ENCODE measurements at regions not wholly inside any gene's neighbourhood (a gene's known extent, or its start where the extent isn't known, plus 50 kb on each side); places are given as distances from the start of the nearest gene placed in this dataset.

GRCh38 chr10:120076996-120077706 lies 184.6 kb downstream of the SEC23IP start:
- no peak for DNase-seq (ENCODE audit: extremely low spot score)
- ChIA-PET POLR2A (no interaction called here), CTCF (no interaction called here)
- no peak for TF ChIP-seq SP1 (IDR thresholded peaks at IDR 0.05)
- no peak for TF ChIP-seq FOXM1 (IDR thresholded peaks at IDR 0.05; ENCODE audit: borderline replicate concordance)
- TF ChIP-seq LEF1 (IDR thresholded peaks at IDR 0.05; ENCODE audit: borderline replicate concordance) = no peak
- TF ChIP-seq PKNOX1 (IDR thresholded peaks at IDR 0.05) = no peak
- TF ChIP-seq ELF4 (IDR thresholded peaks at IDR 0.05) = no peak
- no peak for TF ChIP-seq FOXA1 (IDR thresholded peaks at IDR 0.05)

DNA sequence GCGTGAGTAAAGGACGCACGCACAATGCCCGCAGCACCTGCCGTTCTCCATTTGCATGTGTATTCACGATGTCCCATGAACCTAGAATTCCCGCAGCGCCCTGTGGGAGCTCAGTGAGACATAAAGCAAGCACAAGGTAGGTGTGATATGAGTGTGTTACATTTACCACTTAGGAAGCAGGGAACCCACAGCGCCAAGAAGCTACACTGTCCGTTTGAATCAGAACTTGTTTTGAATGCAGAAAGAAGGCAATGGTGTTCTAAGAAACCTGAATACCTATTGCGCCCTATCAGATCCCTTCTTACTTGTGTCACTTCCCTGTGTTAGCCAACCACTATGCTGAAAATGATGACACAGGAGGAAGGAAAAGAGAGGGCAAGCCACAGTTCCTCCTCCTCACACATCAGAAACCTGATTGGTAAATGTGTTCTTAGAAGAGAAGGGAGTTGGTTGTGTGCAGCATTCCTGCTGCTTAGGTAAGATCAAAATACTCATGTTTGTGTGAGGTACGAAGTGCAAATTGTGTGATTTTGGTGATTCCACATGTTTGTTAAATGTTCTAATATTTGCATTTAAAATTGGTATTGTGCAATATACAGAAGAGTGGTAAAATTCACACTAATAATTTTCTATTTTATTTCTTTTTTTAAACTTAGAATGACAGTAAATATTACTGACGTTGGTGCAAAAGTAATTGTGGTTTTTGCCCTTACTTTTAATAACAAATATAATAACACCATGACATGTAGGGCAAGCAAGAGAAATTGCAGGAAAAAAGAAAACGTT lies 185.4 kb downstream of the SEC23IP start:
- DNase-seq (ENCODE audit: extremely low spot score) = no peak
- POLR2A ChIA-PET = no interaction called here
- TF ChIP-seq SUZ12 (IDR thresholded peaks at IDR 0.05) = no peak
- TF ChIP-seq ZNF384 (IDR thresholded peaks at IDR 0.05) = no peak
- TF ChIP-seq TARDBP (IDR thresholded peaks at IDR 0.05) = no peak
- TF ChIP-seq CTBP1 (IDR thresholded peaks at IDR 0.05; ENCODE audit: borderline replicate concordance) = no peak
- no peak for TF ChIP-seq LEF1 (IDR thresholded peaks at IDR 0.05; ENCODE audit: borderline replicate concordance)
- TF ChIP-seq FOXK2 (IDR thresholded peaks at IDR 0.05) = no peak
- TF ChIP-seq HDGF (IDR thresholded peaks at IDR 0.05; ENCODE audit: borderline replicate concordance) = no peak
- no peak for TF ChIP-seq ELF4 (IDR thresholded peaks at IDR 0.05)
- TF ChIP-seq SP1 (IDR thresholded peaks at IDR 0.05) = no peak
- TF ChIP-seq PKNOX1 (IDR thresholded peaks at IDR 0.05) = no peak
- no peak for TF ChIP-seq ARNT (IDR thresholded peaks at IDR 0.05)
- CTCF ChIA-PET = no interaction called here

- DNase-seq (ENCODE audit: extremely low spot score) = no peak
- ChIA-PET CTCF (interaction anchor here (0.6 kb wide), 1 partner anchor 277 kb away, joined by 4 read pairs; no protein-coding TSS in a partner anchor), POLR2A (no interaction called here)
- no peak for TF ChIP-seq L3MBTL2 (conservative IDR thresholded peaks at IDR 0.05)
Observed at GRCh38 chr10:120085096-120085796, 192.7 kb downstream of the SEC23IP start.

DNA sequence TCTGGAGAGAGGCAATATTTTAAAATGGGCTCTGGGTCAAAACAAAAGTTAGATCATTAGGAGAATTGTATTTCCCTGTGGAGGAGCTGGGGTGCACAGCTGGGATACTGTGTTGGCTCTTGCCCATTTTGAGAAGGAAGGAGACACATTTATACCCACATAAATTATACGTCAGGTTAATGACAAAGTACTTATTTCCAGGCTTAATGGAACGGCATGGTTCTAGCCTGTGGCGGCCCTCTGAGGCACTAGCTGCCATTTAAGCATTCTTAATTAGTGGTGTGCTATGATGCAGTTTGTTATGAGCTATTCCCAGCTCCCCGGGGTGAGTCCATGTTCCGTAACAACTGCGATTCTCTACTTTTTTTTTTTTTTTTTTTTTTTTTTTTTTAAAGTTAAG lies 193.5 kb downstream of the SEC23IP start:
- TF ChIP-seq SUZ12 (IDR thresholded peaks at IDR 0.05) = no peak
- no peak for TF ChIP-seq HDGF (IDR thresholded peaks at IDR 0.05; ENCODE audit: borderline replicate concordance)
- no peak for TF ChIP-seq ELF4 (IDR thresholded peaks at IDR 0.05)
- TF ChIP-seq PKNOX1 (IDR thresholded peaks at IDR 0.05) = no peak
- TF ChIP-seq CTBP1 (IDR thresholded peaks at IDR 0.05; ENCODE audit: borderline replicate concordance) = no peak
- no peak for TF ChIP-seq SP1 (IDR thresholded peaks at IDR 0.05)
- no peak for TF ChIP-seq L3MBTL2 (conservative IDR thresholded peaks at IDR 0.05)
- no peak for TF ChIP-seq ARNT (IDR thresholded peaks at IDR 0.05)
- POLR2A ChIA-PET = no interaction called here
- DNase-seq (ENCODE audit: extremely low spot score) = no peak
- CTCF ChIA-PET = no interaction called here

DNA sequence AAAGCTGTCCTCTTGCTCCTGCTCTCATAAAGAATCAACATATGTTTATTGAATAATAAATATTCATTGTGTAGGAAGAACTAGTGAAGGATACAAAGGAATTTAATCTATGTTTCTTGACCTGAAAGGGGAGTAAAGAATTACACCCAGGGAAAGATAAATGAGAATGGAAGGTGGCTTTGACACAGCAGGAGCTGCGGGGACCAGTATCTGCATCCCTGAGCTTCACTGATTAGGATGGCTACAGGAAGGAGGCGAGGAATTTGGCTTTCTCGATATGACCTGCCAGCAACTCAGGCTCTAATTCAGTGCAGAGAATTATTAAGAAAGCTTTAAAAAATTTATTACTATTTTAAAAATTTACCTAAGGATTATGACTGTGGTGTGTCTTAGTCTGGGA lies 194.6 kb downstream of the SEC23IP start:
- POLR2A ChIA-PET = no interaction called here
- DNase-seq (ENCODE audit: extremely low spot score) = no peak
- CTCF ChIA-PET = no interaction called here
- TF ChIP-seq HDGF (IDR thresholded peaks at IDR 0.05; ENCODE audit: borderline replicate concordance) = no peak
- no peak for TF ChIP-seq BHLHE40 (IDR thresholded peaks at IDR 0.05; ENCODE audit: borderline replicate concordance)
- TF ChIP-seq FOXK2 (IDR thresholded peaks at IDR 0.05) = no peak
- TF ChIP-seq ARNT (IDR thresholded peaks at IDR 0.05) = no peak
- no peak for TF ChIP-seq NFRKB (IDR thresholded peaks at IDR 0.05)
- no peak for TF ChIP-seq L3MBTL2 (conservative IDR thresholded peaks at IDR 0.05)
- no peak for TF ChIP-seq SP1 (IDR thresholded peaks at IDR 0.05)
- no peak for TF ChIP-seq FOXA1 (IDR thresholded peaks at IDR 0.05)
- TF ChIP-seq PKNOX1 (IDR thresholded peaks at IDR 0.05) = no peak
- TF ChIP-seq LEF1 (IDR thresholded peaks at IDR 0.05; ENCODE audit: borderline replicate concordance) = no peak

- POLR2A ChIA-PET = no interaction called here
- CTCF ChIA-PET = no interaction called here
- DNase-seq (ENCODE audit: extremely low spot score) = no peak
- TF ChIP-seq ZNF384 (IDR thresholded peaks at IDR 0.05) (no peak), HDGF (IDR thresholded peaks at IDR 0.05; ENCODE audit: borderline replicate concordance) (no peak), TARDBP (IDR thresholded peaks at IDR 0.05) (no peak), FOXA1 (IDR thresholded peaks at IDR 0.05) (no peak), FOXK2 (IDR thresholded peaks at IDR 0.05) (no peak), LEF1 (IDR thresholded peaks at IDR 0.05; ENCODE audit: borderline replicate concordance) (no peak), L3MBTL2 (conservative IDR thresholded peaks at IDR 0.05) (no peak), ARNT (IDR thresholded peaks at IDR 0.05) (no peak), SUZ12 (IDR thresholded peaks at IDR 0.05) (no peak), CTBP1 (IDR thresholded peaks at IDR 0.05; ENCODE audit: borderline replicate concordance) (no peak), SP1 (IDR thresholded peaks at IDR 0.05) (no peak), BHLHE40 (IDR thresholded peaks at IDR 0.05; ENCODE audit: borderline replicate concordance) (no peak), ELF4 (IDR thresholded peaks at IDR 0.05) (no peak), NFRKB (IDR thresholded peaks at IDR 0.05) (no peak), FOXM1 (IDR thresholded peaks at IDR 0.05; ENCODE audit: borderline replicate concordance) (no peak)
Observed at GRCh38 chr10:120095875-120096274, 203.3 kb downstream of the SEC23IP start.
